SK-N-MC (cell line): ENCODE measurements at regions not wholly inside any gene's neighbourhood (a gene's known extent, or its start where the extent isn't known, plus 50 kb on each side); places are given as distances from the start of the nearest gene placed in this dataset.
A peak's percentile ranks its signal among the peaks of the same experiment; 100 is the strongest.
"Not testable (repeated sequence)": the region's sequence is repeated elsewhere in the genome, so short reads cannot be mapped to it uniquely, and the experiment has no call there.

Source experiments
- DNase-seq: peaks from one replicate; pipeline ENCODE4 v3.0.0-alpha.2; 2011; ENCODE audit warnings: low read depth, low spot score
- H3K27ac ChIP-seq: fragments of 200-600 bp; sonication (generic); 2 replicates; pipeline ENCODE4 v1.5.1; 2016; ENCODE audit warnings: mixed run types
- H3K36me3 ChIP-seq: fragments of 200-600 bp; sonication (generic); 2 replicates; pipeline ENCODE4 v1.6.1; 2017; ENCODE audit warnings: antibody characterized with exemption, low read length, mixed read lengths; ENCODE audit not compliant: insufficient read depth
- H3K4me3 ChIP-seq: fragments of 200-600 bp; sonication (generic); 2 replicates; pipeline ENCODE4 v1.5.1; 2016
- H3K9ac ChIP-seq: fragments of 200-600 bp; sonication (generic); 2 replicates; pipeline ENCODE4 v1.8.0; 2017; ENCODE audit warnings: mixed run types, mixed read lengths; ENCODE audit not compliant: insufficient read length
- H3K9me3 ChIP-seq: fragments of 200-600 bp; sonication (generic); 2 replicates; pipeline ENCODE4 v1.6.1; 2017; ENCODE audit warnings: low read depth, mild to moderate bottlenecking, antibody characterized with exemption, low read length, moderate library complexity, mixed read lengths
- EZH2 ChIP-seq: fragments of 200-600 bp; sonication (generic); IDR thresholded peaks from one replicate; pipeline ENCODE4 v1.6.1; 2017; ENCODE audit warnings: antibody characterized with exemption
- FOXP2 ChIP-seq: optimal IDR thresholded peaks from 2 replicates; pipeline ENCODE3; 2011; ENCODE audit warnings: mild to moderate bottlenecking, moderate library complexity; ENCODE audit not compliant: insufficient read depth; ENCODE audit errors: extremely low read length, control extremely low read depth
- POLR2AphosphoS5 ChIP-seq: IDR thresholded peaks from 2 replicates; pipeline ENCODE4 v1.6.1; 2012; ENCODE audit warnings: mild to moderate bottlenecking, low read depth, low read length, borderline replicate concordance

DNA sequence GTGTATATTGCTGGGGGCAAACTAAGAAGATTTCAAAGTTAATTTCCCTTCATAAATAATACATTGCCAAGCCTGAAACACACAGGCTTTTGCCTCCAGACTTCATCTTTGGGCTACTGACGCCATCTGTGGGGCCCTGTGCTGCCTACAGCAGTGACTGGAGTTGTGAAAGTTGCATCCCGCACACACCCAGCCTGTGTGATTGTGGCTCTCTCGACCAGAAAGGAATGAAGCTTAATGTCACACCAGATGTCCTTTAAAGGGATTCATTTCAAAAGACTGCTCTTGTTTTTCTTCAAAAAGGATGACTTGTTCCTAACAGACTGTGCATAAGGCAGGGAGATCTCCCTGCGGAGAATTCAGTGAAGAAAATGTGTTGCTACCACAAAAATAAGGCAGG is 210.5 kb downstream of the FAM181B start:
- Histone ChIP-seq H3K4me3 (peak overlapping the region; percentile 34), H3K36me3 (no peaks in the 10 kb centered on the region), H3K27ac (peak overlapping the region; percentile 33; the same call in 1 of the 2 replicates), H3K9me3 (no peaks in the 10 kb centered on the region), H3K9ac (no peak overlapping the region)
- DNase-seq = peak; percentile 85
- TF ChIP-seq EZH2 (no peak), FOXP2 (no peak), POLR2AphosphoS5 (no peak; the same call in 1 of the 2 replicates)

DNA sequence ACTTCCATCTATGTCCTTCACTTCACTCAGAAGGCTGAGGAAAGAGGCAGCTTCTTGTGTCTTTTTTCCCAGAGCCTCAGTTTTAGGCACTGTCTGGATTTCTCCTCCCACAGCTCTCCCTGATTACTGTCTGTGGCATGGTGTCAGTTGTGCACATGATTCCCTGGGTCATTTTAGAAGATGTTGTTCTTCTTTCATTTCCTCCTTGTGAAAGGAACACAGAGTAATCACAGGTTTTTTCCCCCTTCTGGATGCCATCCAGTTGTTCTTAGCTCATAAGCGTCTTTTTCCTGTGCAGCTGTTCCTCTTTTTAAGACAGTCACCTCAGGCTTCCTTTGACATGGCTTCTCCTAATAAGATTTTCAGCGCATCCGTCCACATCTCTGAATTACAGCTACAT is 212.2 kb downstream of the FAM181B start:
- Histone ChIP-seq H3K4me3 (no peak overlapping the region), H3K9ac (no peak overlapping the region), H3K9me3 (no peaks in the 10 kb centered on the region), H3K36me3 (no peaks in the 10 kb centered on the region), H3K27ac (no peak overlapping the region)
- TF ChIP-seq POLR2AphosphoS5 (no peak), FOXP2 (no peak), EZH2 (no peak)
- DNase-seq = no peak

DNA sequence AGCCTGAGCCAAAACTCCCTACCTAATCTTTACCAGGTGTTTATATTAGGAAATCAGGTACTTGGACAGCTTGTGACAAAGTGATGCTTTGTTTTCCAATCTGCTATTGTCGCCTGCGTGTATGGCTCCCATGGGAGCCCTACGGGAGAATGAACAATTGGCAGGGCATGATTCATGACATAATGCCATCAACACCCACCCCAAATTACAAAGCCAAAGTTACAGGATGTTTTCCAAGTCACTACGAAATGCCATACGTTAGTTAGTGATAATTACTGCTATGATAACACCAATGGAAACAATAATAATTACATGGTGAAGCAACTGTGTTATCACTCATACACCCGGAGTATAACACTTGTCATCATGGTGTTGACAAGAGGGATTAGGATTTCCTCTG is 226.4 kb downstream of the FAM181B start:
- Histone ChIP-seq H3K27ac (no peak overlapping the region), H3K9ac (no peak overlapping the region), H3K9me3 (no peaks in the 10 kb centered on the region), H3K36me3 (no peaks in the 10 kb centered on the region), H3K4me3 (no peak overlapping the region)
- no peak for DNase-seq
- TF ChIP-seq EZH2 (no peak), FOXP2 (no peak), POLR2AphosphoS5 (no peak)

DNA sequence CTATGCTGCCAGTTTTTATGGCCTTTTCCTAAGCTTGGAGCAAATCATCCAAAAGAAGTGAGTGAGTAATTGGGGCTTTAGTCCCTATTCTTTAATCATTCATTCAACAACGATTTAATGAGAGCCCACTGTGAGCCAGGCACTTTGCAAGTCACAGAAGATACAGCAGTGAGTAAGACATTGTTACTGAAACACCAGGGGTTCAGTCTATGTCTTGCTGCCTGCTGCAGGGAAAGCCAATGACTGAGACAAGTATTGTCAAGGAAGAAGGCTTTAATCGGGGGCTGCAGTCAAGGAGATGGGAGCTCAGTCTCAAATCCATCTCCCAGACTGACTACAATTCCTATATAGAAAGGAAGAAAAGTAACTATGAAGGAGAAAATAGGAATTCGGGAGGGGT is 228.3 kb downstream of the FAM181B start:
- Histone ChIP-seq H3K4me3 (no peak overlapping the region), H3K27ac (no peak overlapping the region), H3K9me3 (no peaks in the 10 kb centered on the region), H3K36me3 (no peaks in the 10 kb centered on the region), H3K9ac (no peak overlapping the region)
- DNase-seq = no peak
- TF ChIP-seq FOXP2 (no peak), EZH2 (no peak), POLR2AphosphoS5 (no peak)

DNA sequence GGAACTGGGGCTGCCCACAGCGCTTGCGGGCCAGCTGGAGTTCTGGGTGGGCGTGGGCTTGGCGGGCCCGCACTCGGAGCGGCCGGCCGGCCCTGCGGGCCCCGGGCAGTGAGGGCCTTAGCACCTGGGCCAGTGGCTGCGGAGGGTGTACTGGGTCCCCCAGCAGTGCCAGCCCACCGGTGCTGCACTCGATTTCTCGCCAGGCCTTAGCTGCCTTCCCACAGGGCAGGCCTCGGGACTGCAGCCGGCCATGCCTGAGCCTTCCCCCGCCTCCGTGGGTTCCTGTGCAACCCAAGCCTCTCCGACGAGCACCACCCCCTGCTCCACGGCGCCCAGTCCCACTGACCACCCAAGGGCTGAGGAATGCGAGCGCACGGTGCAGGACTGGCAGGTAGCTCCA is 232.5 kb downstream of the FAM181B start:
- not testable (repeated sequence) for H3K4me3 ChIP-seq, H3K36me3 ChIP-seq, H3K9me3 ChIP-seq, H3K27ac ChIP-seq, DNase-seq, H3K9ac ChIP-seq

DNA sequence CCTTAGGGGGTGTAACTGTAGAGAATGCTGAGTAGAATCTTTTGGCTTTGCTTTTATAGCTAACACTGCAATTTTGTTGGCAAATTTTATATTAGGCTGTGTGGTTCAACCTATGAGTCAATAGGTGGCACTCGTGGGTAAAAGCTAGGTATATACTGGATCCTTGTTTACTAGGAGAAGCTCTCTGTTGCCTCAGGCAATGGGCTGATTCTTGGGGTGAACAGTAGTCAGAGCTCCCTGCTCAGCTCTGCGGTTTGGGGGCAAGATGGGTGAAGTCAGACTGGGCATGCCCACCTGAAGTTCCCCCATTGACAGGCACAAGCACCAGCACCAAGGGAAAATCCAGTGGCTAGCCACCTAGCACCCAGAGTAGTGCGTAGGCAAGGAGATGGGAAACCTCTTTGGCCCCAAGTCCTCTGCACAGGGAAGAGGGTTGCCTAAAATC is 238.7 kb downstream of the FAM181B start:
- no peak overlapping the region for H3K9ac ChIP-seq
- no peaks in the 10 kb centered on the region for H3K36me3 ChIP-seq
- TF ChIP-seq EZH2 (no peak), FOXP2 (no peak), POLR2AphosphoS5 (no peak)
- peak; percentile 26 for DNase-seq
- no peak overlapping the region for H3K27ac ChIP-seq
- H3K4me3 ChIP-seq = no peak overlapping the region
- no peaks in the 10 kb centered on the region for H3K9me3 ChIP-seq

DNA sequence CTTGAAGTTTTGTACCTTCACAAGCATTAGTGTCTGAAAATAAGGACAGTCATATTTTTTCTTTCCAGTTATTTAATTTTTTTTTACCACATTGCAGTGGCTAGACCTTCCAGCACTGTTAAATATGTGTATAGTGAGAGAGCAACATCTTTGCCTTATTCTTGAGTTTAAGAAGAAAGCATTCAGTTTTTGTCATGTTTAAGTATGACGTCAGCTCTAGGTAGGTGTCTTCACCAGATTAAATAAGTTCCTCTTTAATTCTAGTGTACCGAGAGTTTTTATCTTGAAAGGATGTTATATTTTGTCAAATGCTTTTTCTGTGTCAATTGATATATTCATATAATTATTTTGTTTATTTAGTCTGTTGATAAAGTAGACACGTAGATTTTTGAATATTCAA is 258.8 kb downstream of the FAM181B start:
- Histone ChIP-seq H3K27ac (no peak overlapping the region), H3K9ac (no peak overlapping the region), H3K9me3 (no peaks in the 10 kb centered on the region), H3K4me3 (no peak overlapping the region), H3K36me3 (no peaks in the 10 kb centered on the region)
- no peak for TF ChIP-seq FOXP2
- no peak for TF ChIP-seq EZH2
- TF ChIP-seq POLR2AphosphoS5 = no peak
- no peak for DNase-seq

DNA sequence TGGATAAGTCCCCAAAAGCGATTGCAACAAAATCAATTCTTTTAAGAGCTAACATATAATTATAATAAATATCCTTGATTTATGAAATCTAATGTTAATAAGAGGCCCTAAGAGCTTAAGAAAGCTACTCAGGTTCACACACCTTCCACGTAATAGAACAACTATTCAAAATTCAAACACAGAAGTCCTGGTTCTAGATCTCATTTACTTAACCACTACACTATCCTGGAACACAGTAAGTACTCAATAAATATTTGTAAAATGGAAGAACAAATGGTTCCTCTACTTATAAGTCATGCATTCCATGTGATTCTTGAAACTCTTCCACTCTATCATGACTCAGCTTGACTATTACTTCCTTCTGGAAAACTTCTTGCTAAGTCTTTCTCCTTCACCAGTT is 268.2 kb downstream of the FAM181B start:
- DNase-seq = no peak
- Histone ChIP-seq H3K9ac (no peak overlapping the region), H3K4me3 (no peak overlapping the region), H3K36me3 (no peaks in the 10 kb centered on the region), H3K27ac (no peak overlapping the region), H3K9me3 (no peaks in the 10 kb centered on the region)
- TF ChIP-seq POLR2AphosphoS5 (no peak), FOXP2 (no peak), EZH2 (no peak)

DNA sequence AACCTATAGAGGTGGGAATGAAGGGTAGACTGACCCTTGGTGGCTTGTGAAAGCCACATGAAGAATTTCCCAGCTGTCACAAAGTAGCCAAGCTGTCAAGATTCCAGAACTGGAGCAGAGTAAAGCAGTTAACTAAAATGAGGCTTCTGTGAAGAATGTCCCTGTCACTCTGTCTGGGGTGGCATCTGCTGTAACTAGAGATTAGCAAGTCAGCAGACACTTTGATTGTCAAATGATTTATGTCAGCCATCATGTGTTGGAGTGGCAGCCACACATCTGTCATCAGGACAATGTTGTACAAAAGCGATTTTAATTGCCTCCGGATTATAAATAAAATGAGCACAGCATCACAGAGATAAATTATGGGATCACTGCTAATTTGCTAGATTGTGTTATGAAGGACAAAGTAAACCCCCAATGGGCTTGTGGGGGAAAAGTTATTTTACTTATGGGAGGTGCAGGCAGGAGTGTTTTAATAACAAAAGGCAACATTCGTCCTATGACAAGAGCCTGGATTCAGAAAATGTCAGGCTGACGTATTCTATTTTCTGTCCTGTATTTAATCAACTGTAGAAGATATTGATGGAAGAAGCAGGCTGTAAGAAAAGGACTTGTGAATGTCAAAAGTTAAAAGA is 270.9 kb downstream of the FAM181B start:
- H3K36me3 ChIP-seq = no peaks in the 10 kb centered on the region

More for the DNA sequence above, 270.9 kb downstream of the FAM181B start:
- no peak for TF ChIP-seq POLR2AphosphoS5
- no peak for TF ChIP-seq FOXP2
- no peak for TF ChIP-seq EZH2
- no peak for DNase-seq
- Histone ChIP-seq H3K4me3 (no peak overlapping the region), H3K9me3 (no peaks in the 10 kb centered on the region), H3K27ac (no peak overlapping the region), H3K9ac (no peak overlapping the region)
